ENCODE measurements at regions not wholly inside any gene's neighbourhood (a gene's known extent, or its start where the extent isn't known, plus 50 kb on each side); places are given as distances from the start of the nearest gene placed in this dataset.
"Not testable (repeated sequence)": the region's sequence is repeated elsewhere in the genome, so short reads cannot be mapped to it uniquely, and the experiment has no call there.

DNA sequence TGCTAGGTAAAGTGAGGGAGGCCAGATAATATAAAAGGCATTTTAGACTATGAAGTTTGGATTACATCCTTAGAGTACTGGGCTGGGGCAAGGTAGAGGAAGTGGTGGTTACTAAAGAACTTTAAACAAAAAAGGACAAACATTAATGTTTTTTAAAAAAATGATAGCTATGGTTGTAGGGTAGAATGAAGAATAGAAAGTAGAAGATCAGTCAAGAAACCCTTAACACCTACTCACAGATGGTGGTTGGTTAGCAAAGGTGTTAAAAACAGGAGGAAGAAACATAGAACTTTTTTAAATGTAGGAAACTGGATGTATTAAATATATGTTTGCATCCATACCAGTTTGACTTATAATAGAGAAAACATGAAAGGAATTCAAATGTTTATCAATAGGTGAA lies 80.7 kb upstream of the ELOVL5 start:
- CTCF ChIA-PET: interaction anchor here (1.2 to 5.6 kb wide), 4 partner anchors 9 to 257 kb away, joined by 3 to 28 read pairs (median 8); no protein-coding TSS in a partner anchor
- TF ChIP-seq, protein P1, sequence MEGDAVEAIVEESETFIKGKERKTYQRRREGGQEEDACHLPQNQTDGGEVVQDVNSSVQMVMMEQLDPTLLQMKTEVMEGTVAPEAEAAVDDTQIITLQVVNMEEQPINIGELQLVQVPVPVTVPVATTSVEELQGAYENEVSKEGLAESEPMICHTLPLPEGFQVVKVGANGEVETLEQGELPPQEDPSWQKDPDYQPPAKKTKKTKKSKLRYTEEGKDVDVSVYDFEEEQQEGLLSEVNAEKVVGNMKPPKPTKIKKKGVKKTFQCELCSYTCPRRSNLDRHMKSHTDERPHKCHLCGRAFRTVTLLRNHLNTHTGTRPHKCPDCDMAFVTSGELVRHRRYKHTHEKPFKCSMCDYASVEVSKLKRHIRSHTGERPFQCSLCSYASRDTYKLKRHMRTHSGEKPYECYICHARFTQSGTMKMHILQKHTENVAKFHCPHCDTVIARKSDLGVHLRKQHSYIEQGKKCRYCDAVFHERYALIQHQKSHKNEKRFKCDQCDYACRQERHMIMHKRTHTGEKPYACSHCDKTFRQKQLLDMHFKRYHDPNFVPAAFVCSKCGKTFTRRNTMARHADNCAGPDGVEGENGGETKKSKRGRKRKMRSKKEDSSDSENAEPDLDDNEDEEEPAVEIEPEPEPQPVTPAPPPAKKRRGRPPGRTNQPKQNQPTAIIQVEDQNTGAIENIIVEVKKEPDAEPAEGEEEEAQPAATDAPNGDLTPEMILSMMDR (IDR thresholded peaks at IDR 0.05; ENCODE audit: insufficient read depth, low read length, missing control alignments): no peak
- no peak overlapping the region for H3K4me3 ChIP-seq (ENCODE audit: low read depth, low read length)
- POLR2A ChIA-PET: no interaction called here
- no peak for DNase-seq (ENCODE audit: low read depth, low spot score)

DNA sequence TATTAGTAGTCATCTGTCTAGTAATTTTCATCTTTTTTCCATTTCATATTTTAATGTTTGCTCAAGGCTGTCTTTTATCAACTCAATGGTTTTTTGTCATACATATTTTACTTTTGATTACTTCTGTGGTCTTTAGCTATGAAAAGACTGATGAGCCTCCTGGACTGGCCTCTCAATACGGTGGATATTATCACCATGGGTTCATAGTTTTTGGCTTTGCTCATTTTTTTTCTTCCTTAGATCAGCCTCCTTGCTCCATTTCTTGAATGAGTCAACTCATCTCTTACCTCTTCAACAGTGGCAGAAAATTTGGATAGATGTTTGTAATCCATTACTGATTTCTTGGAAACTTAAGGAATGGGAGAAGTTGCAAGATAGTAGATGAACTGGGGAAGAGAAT lies 80.1 kb upstream of the ELOVL5 start:
- H3K4me3 ChIP-seq (ENCODE audit: low read depth, low read length): no peak overlapping the region
- TF ChIP-seq, protein P1 (IDR thresholded peaks at IDR 0.05; ENCODE audit: insufficient read depth, low read length, missing control alignments): no peak
- no peak for DNase-seq (ENCODE audit: low read depth, low spot score)
- ChIA-PET CTCF (interaction anchor here (3.4 to 5.6 kb wide), 2 partner anchors 9 to 257 kb away, joined by 13 to 28 read pairs; no protein-coding TSS in a partner anchor), POLR2A (no interaction called here)

DNA sequence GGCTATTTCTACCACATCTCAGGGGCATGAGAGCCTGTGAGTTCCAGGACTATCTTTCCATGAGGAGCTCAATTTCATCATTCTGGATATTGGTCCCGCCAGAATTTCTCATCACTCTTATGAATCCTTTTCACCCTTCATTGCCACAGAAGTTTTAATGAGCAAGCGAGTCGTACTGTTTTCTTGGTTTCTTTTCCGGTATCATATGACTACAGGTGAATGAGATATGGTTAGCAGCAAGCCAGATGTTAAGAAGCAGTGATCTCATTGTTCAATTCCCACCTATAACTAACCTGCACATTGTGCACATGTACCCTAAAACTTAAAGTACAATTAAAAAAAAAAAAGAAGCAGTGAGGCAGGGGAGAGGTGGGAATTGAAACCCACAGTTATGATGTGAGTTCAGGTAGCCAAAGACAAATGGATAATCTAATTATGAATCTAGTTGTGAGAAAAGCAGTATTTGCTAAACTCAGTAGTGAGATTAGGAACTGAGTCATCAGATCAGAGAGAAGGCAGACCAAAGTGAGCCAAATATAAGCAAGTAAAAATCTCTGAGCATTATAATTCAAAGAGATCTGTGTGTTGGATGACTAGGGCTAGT lies 78.0 kb upstream of the ELOVL5 start:
- ChIA-PET POLR2A (no interaction called here), CTCF (interaction anchor here (1.0 to 5.6 kb wide), 2 partner anchors 11 to 176 kb away, joined by 3 to 28 read pairs; no protein-coding TSS in a partner anchor)
- no peak overlapping the region for H3K4me3 ChIP-seq (ENCODE audit: low read depth, low read length)
- TF ChIP-seq, protein P1 (IDR thresholded peaks at IDR 0.05; ENCODE audit: insufficient read depth, low read length, missing control alignments): no peak
- no peak for DNase-seq (ENCODE audit: low read depth, low spot score)

DNA sequence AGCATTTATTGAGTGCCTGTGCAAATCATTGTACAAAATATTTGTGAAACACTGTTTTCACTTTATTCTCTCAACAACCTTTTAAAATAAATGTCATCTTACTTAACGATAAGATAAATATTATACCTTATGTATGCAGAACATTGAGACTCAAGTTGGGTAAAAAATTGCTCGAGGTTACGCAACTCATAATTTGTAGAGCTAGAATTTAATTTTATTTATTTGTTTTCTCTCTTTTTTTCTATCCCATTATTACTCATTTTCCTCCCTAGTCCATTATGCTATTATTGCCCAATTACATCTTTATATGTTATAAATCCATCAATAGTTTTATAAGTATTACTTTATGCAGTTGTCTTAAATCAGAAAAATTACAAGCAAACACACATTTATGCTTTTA lies 77.4 kb upstream of the ELOVL5 start:
- TF ChIP-seq, protein P1 (IDR thresholded peaks at IDR 0.05; ENCODE audit: insufficient read depth, low read length, missing control alignments): no peak
- ChIA-PET CTCF (interaction anchor here (5.6 kb wide), 1 partner anchor 12 kb away, joined by 28 read pairs; no protein-coding TSS in a partner anchor), POLR2A (no interaction called here)
- DNase-seq (ENCODE audit: low read depth, low spot score): no peak
- H3K4me3 ChIP-seq (ENCODE audit: low read depth, low read length): no peak overlapping the region

DNA sequence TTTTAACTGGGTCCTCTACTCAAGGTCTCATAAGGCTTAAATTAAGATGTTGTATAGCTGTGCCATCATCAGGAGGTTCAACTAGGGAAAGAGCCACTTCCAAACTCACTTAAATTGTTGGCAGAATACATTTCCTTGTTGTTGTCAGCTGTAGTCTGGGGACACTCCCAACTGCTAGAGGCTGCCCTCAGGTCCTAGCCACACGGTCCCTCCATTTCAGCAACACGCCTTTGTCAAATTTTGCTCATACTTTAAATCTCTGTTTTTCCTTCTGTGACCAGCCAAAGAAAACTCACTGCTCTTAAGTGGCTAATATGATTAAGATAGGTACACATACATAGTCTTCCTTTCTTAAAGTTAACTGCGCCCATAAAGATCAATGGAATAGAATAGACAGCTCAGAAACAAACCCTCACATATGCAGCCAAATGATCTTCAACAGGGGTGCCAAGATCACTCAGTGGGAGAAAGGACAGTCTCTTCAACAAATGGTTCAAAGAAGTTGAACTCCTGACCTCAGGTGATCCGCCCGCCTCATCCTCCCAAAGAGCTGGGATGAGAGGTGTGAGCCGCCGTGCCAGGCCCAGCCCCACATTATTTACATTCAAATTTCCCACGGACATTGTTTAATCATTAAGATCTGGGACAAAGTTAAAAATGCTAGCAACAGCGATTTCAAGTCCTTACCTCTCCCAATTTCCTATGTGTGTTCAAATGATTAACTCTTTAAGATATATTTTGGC lies 76.4 kb upstream of the ELOVL5 start:
- no peak overlapping the region for H3K4me3 ChIP-seq (ENCODE audit: low read depth, low read length)
- TF ChIP-seq, protein P1 (IDR thresholded peaks at IDR 0.05; ENCODE audit: insufficient read depth, low read length, missing control alignments): no peak
- ChIA-PET POLR2A (no interaction called here), CTCF (interaction anchor here (1.6 to 5.6 kb wide), 2 partner anchors 13 to 14 kb away, joined by 3 to 28 read pairs; no protein-coding TSS in a partner anchor)
- DNase-seq (ENCODE audit: low read depth, low spot score): no peak

DNA sequence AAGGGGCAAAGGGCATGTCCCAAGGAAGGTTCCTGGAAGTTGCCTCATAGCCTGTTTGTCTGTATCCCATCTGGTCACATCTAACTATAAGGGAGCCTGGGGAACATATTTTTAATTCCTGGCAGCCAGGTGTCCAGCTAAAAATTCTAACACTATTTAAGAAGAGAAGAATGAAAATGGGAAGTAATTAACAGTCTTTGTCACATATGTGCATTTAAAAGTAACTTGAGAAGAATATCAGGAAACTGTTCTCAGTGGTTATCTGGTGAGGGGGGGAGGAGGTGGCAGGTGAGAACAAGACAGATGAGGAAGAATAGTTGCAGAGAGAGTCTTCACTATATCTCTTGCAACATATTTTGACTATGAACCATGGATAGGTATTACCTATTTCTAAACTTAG lies 75.5 kb upstream of the ELOVL5 start:
- ChIA-PET POLR2A (no interaction called here), CTCF (interaction anchor here (1.6 to 5.6 kb wide), 2 partner anchors 13 to 14 kb away, joined by 3 to 28 read pairs; no protein-coding TSS in a partner anchor)
- TF ChIP-seq, protein P1 (IDR thresholded peaks at IDR 0.05; ENCODE audit: insufficient read depth, low read length, missing control alignments): no peak
- H3K4me3 ChIP-seq (ENCODE audit: low read depth, low read length): no peak overlapping the region
- no peak for DNase-seq (ENCODE audit: low read depth, low spot score)

DNA sequence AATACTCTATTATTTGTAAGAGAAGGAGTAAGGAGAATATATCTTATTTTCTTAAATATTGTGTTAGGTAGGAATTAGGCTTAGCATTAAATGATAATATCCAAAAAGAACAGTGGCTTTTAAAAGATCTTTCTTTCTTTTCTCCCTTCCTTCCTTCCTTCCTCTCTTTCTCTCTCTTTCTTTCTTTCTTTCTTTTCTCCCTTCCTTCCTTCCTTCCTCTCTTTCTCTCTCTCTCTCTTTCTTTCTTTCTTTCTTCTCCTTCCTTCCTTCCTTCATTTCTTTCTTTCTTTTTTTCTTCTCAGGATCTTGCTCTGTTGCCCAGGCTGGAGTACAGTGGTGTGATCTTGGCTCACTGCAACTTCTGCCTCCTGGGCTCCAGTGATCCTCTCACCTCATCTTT lies 74.8 kb upstream of the ELOVL5 start:
- POLR2A ChIA-PET; H3K4me3 ChIP-seq (ENCODE audit: low read depth, low read length); DNase-seq (ENCODE audit: low read depth, low spot score): not testable (repeated sequence)
- CTCF ChIA-PET: interaction anchor here (1.4 kb wide), 1 partner anchor 12 kb away, joined by 4 read pairs; no protein-coding TSS in a partner anchor
